Fibroblast of pulmonary artery (primary cell): ENCODE measurements at regions not wholly inside any gene's neighbourhood (a gene's known extent, or its start where the extent isn't known, plus 50 kb on each side); places are given as distances from the start of the nearest gene placed in this dataset.
A peak's percentile ranks its signal among the peaks of the same experiment; 100 is the strongest.

Experiments used
- DNase-seq: peaks from one replicate; pipeline ENCODE4 v3.0.0-alpha.2; 2010; ENCODE audit warnings: low read depth
- H3K4me3 ChIP-seq: replicated peaks from 2 replicates; pipeline ENCODE4 v1.5.1; 2011; ENCODE audit warnings: low read depth, mild to moderate bottlenecking, control low read depth, low read length, moderate library complexity
- TF ChIP-seq, protein P1 (sequence below): IDR thresholded peaks from 2 replicates; pipeline ENCODE4 v1.5.1; 2011; ENCODE audit warnings: mild to moderate bottlenecking, control low read depth, low read length, inconsistent platforms; ENCODE audit errors: missing control alignments

DNA sequence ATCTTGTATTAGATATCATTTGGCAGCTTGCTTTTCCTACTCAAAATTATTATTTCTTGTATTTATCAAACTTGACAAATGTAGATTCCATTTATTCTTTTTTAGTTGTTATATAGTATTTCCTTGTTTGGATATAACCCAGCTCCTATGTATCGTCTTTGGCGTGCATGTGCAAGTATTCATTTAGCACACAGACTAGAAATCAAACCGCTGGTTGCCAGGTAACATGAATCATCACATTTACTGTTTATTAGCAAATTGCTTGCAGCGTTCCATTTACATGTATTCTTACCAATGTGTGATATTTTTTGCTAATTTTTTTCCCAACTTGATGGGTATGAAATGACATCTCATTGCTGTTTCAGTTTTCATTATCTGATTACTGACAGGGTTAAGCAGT, 2089.7 kb upstream of the CELF4 start:
- TF ChIP-seq, protein P1, sequence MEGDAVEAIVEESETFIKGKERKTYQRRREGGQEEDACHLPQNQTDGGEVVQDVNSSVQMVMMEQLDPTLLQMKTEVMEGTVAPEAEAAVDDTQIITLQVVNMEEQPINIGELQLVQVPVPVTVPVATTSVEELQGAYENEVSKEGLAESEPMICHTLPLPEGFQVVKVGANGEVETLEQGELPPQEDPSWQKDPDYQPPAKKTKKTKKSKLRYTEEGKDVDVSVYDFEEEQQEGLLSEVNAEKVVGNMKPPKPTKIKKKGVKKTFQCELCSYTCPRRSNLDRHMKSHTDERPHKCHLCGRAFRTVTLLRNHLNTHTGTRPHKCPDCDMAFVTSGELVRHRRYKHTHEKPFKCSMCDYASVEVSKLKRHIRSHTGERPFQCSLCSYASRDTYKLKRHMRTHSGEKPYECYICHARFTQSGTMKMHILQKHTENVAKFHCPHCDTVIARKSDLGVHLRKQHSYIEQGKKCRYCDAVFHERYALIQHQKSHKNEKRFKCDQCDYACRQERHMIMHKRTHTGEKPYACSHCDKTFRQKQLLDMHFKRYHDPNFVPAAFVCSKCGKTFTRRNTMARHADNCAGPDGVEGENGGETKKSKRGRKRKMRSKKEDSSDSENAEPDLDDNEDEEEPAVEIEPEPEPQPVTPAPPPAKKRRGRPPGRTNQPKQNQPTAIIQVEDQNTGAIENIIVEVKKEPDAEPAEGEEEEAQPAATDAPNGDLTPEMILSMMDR = no peak
- peak; percentile 30 for DNase-seq
- H3K4me3 ChIP-seq = no peak overlapping the region

DNA sequence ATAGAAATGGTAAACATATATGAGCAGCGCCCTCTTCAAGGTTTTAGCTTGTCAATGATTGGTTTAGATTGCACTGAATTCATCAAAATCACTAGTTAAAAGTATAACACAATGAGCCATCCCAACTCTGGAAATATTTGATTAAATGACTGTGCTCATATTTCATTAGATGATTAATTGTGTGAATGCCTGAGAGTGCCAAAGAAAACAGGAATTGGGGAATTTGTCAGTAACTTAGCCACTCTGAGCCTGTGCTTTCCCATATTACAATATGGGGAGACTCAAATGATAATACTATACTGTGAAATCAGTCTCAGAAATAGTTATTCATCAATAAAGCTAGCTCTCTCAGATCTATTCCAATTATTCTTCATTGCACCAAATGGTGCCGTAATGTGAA, 2087.6 kb upstream of the CELF4 start:
- TF ChIP-seq, protein P1 = no peak
- H3K4me3 ChIP-seq = no peak overlapping the region
- no peak for DNase-seq

DNA sequence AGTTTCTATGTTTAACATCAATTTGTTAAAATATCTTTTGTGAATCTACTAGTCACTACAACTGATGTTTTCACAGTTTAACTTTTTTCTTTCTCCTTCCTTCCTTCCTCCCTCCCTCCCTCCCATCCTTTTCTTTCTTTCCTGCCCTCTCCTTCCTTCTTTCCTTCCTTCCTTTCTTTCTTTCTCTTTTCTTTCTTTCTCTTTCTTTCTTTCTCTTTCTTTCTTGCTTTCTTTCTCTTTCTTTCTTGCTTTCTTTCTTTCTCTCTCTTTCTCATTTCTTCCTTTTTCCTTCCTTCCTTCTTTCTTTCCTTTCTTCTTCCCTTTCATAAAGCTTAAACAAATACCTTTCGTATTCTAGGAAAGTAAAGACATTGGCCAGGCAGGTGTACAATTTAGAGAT, 2083.0 kb upstream of the CELF4 start:
- H3K4me3 ChIP-seq = no peak overlapping the region
- DNase-seq = no peak
- TF ChIP-seq, protein P1 = no peak

DNA sequence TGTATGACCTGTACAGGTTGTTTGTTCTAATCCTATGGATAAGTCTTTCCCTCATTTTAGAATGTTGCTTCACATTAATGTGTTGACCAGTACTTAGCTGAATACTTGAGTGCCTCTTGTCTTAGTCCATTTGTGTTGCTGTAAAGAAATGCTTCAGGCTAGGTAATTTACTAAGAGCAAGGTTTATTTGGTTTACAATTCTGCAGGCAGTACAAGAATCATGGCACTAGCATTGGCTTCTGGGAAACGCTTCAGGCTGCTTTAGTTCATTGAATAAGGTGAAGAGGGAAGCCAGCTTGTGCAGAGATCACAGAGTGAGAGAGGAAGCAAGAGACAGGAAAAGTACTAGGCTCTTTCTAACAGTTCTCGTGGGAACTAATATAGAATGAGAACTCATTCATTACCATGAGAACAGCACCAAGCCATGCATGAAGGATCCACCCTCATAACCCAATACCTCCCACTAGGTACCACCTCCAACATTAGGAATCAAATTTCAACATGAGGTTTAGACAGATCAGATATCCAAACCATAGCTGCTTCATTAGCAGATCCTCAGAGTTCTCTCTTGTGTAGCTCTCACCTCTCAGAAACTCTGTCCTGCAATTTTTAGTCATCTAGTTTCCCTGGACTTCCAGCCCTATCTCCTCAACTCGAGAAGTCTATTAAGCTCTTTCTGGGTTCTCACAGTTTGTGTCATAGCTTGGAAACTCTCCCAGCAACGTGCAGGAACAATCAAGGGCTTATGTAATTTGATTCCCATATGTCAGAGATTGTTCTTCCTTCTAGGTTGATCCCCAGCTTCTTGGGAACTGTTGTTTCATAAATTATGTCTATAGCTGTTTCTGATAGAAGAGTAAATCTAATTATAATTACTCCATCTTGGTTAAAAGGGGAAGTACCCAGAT, 2082.3 kb upstream of the CELF4 start:
- TF ChIP-seq, protein P1 = no peak
- DNase-seq = peak; percentile 95
- no peak overlapping the region for H3K4me3 ChIP-seq

DNA sequence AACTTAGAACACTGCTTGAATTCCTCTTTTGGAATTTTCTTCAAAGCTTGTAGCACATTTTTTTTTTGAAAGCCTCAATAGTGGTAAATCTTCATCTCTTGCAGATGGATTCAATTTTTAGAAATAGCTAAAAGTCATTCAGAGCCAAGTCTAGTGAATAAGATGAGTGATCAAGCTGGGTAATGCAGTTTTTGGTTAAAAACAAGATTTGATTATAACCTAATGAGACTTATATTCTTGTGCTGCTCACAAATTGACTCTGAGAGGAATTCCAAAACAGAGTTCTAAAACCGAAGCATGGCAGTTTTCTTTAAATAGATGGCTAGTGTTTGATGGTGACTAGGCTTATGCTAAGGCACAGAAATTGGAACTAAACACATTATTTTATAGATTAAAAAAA, 2072.6 kb upstream of the CELF4 start:
- no peak overlapping the region for H3K4me3 ChIP-seq
- no peak for DNase-seq
- TF ChIP-seq, protein P1 = no peak

DNA sequence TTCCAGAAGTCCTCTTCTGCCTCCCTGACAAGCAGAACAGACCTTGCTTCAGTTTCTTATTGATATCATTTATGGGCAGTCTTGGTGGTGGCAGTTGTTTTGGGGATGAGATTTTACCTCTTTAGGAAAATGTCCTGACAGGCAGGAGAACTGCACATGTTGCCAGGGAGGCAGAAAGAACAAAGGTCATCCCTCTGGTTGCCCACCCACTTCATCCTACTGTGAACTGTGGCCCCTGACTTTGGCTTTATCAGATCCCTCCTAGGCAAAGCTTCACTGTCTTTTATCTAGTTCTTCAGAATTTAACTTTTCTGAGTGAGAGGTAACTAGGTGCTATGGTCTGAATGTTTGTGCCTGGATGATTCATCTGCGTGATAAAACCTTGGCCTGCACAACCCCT, 2071.3 kb upstream of the CELF4 start:
- DNase-seq = no peak
- TF ChIP-seq, protein P1 = no peak
- H3K4me3 ChIP-seq = no peak overlapping the region

DNA sequence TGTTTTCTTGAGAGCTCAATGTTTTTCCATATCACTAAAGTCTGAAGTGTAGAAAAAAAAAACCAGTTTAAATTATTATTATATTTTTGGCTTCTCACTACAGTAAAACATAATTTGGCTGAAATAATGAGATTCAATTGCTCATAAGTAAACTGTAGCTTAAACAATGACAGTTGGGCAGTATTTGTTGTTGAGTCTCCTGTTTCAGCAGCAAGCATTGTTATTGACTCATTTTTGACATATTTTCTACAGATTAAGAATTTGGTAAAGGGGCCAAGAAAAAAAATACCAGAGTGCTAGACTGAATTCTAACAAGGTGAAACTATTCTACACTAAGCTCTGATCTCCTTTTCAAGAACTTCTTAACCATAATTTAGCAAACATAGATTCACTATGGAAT, 2070.4 kb upstream of the CELF4 start:
- H3K4me3 ChIP-seq = no peak overlapping the region
- peak; percentile 51 for DNase-seq
- TF ChIP-seq, protein P1 = no peak
